ENCODE measurements at regions not wholly inside any gene's neighbourhood (a gene's known extent, or its start where the extent isn't known, plus 50 kb on each side); places are given as distances from the start of the nearest gene placed in this dataset.

GRCh38 chr14:42004321-42004720 lies 397.6 kb downstream of the LRFN5 start:
- TF ChIP-seq CTCF (conservative IDR thresholded peaks at IDR 0.05; ENCODE audit: low read depth in 2 of 2) (no peak), POLR2AphosphoS5 (IDR thresholded peaks at IDR 0.05; ENCODE audit: low read depth) (no peak), REST (IDR thresholded peaks at IDR 0.05; ENCODE audit: unreplicated experiment) (no peak), EZH2phosphoT487 (IDR thresholded peaks at IDR 0.05; ENCODE audit: unreplicated experiment) (no peak), CREB1 (CRISPR knock-in tag; IDR thresholded peaks at IDR 0.05; ENCODE audit: low read depth) (no peak), JUNB (IDR thresholded peaks at IDR 0.05; ENCODE audit: unreplicated experiment) (no peak), STAT1 (IDR thresholded peaks at IDR 0.05; ENCODE audit: unreplicated experiment) (no peak), EZH2 (IDR thresholded peaks at IDR 0.05; ENCODE audit: low read depth, unreplicated experiment) (no peak), ZNF331 (CRISPR knock-in tag; IDR thresholded peaks at IDR 0.05; ENCODE audit: low read depth) (no peak), ETS1 (IDR thresholded peaks at IDR 0.05) (no peak), ZNF114 (CRISPR knock-in tag; IDR thresholded peaks at IDR 0.05) (no peak), NANOG (IDR thresholded peaks at IDR 0.05; ENCODE audit: borderline replicate concordance) (no peak)

Measured in GM23338 (cell line).